Stimulated activated CD4-positive, alpha-beta T cell treated with anti-CD3 and anti-CD28 coated beads, Interleukin-2, amount 100 ng/mL, for 24 hours (primary cell): ENCODE measurements at regions not wholly inside any gene's neighbourhood (a gene's known extent, or its start where the extent isn't known, plus 50 kb on each side); places are given as distances from the start of the nearest gene placed in this dataset.

Experiments
- DNase-seq, 2 donors: peaks; one replicate each; pipeline ENCODE4 v3.0.0-alpha.2; 2020

DNA sequence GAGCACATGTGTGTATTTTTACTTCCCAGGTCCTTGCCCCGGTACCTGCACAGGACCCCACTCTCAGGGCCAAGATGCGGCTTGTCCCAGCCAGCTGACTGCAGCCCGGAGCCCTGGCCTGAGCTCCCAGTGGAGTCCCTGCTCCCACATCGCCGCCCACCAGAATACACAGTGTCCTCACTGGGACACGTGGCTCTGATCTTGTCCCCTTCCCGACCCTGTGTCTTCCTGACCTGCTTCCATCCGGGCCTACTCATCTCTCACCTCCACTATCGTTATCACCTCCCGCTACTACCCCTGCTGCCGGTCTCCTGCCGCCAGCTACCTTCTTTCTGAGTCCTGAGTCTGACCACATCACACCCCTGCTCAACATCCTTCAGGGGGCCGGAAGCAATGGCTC, 146.3 kb upstream of the CHST15 start:
- DNase-seq: no peak

DNA sequence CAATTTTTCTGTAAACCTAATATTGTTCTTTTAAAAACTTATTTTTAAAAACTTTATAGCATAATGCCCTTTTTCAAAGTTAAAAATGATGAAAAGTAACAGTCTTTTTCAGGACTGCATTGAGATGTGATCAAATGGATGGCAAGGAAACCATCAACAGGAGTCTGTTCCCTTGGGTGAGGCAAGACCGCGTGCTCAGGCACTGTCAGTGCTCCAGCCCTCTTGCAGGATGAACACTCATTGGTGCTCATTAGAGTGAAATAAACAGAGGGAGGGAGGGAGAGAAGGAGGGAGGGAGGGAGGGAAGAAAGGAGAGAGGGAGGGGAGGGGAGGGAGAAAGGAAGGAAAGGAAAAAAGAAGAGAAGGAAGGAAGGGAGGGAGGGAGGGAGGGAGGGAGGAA, 145.7 kb upstream of the CHST15 start:
- no peak for DNase-seq

DNA sequence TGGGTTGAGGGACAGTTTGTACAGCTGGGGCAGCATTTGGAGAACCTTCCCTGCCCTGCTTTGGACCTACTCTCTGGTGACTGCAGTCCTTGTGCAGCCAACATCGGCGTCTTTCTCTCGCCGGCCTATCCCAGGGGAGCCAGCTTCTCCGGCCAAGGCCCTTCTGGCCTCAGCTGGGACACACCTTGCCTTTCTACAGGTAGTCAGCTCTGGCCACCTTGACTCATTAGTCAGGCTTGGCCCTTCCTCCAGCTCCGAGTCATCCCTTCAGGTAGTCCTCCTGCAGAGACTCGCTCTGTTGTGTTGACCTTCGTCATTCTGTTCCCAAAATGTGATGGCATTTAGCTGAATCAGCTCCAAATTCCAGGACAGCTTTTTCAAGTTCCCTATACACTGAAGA, 145.0 kb upstream of the CHST15 start:
- no peak for DNase-seq

DNA sequence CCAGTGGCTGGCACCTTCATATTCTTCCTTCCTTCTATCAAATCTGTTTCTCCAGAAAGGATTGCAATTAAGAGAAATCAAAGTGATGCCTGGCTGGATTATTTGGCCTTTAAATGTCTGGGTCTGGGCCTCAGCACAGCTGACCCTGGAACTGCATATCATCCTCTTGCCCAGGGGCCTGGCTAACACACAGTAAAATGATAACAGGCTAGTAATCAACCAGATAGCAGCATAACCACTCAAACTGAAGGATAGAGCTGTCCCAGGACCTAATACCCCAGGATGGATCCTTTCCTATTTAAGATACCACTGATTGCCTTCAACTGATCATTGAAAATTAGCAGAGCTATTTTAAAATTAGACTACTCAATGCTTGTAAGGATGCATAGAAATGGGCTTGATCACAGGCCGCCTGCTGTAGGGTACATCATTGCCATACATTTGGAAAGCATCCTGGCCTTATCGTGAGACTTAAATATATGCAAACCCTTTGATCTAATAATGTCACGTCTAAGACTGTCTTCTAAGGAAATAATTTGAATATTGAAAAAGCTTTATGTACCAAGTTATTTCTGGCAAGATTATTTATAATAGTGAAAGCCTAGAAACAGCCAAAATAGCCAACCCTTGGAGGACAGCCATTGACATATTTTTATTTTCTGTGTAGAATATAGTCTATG, 144.0 kb upstream of the CHST15 start:
- no peak for DNase-seq

DNA sequence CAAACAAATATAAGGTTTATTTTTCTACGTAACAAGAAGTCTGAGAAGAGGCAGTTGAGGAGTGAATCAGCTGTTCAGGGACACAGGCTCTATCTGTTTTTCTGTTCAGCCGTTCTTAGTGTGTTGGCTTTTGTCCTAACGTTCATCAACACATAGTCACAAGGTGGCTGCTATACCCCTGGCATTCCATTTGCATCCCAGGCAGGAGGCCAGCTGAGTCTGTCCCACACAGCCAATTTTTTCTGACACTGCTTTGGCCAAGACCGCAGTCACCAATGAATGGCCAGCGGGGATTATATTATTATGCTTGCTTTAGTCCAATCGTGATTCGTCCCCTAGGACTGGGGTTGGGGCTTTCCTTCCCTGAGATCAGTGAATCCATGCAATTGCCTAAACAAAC, 143.4 kb upstream of the CHST15 start:
- no peak for DNase-seq

DNA sequence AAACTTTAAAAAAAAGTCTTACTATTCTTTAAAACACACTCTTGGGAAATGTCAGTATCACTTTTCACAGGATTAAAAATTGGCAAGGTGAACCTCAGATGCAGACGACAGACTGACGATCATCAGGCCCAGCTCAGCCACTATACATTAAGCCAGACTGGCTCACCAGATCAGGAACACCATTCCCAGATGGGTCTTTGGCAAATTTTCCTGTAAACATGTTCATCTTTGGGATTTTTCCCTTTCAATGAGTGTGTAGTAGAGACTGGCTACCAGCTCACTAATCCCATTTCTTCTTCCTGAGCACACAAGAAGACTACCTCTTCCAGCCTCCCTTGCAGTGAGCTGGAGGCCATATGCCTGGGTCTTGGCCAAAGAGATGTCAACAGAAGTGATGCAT, 142.7 kb upstream of the CHST15 start:
- DNase-seq: no peak

DNA sequence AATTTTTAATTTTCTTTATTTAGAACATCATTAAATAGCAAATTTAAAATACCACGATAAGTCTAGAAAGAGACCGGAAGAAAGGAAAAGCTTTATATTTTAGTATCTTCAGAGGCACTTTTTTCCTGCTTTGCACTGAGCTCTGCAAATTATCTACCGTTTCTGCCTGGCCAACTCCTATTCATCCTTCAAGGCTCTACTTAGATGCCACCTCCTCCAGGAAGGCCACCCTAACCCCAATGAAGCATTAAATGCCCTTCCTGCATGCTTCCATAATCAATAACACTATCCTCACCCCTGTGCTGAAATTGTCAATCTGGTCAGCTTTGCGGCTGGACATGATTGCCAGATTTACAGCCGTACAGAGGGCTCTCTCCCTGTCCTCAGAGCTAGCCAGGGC, 141.8 kb upstream of the CHST15 start:
- no peak for DNase-seq

DNA sequence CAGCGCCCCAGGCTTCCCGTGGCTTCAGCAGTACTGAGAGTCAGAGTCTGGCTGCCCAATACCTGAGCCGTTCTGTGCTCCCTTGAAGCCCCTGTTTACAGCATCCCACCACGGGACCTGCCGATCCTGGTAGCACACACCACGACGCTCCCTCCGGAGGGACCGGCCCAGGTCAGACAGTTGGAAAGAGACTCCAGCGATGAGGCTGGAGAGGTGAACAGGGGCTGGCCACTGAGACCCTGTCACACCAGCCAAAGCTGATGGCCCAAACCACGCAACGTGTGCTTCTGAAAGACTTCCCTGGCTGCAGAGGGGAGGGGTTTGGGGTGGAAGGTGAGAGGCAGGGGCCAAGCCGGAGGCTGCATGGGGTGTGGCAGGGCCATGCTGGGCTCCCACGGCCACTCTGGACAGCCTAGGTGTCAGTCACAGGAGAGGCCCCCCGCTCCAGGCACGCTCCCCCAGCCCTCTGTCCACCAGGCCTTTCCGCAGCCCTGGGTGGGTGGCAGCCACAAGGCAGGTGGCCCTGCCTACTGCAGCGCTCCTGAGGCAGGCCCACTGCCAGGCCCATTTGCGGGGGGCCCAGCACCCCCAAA, 140.2 kb upstream of the CHST15 start:
- DNase-seq: no peak

DNA sequence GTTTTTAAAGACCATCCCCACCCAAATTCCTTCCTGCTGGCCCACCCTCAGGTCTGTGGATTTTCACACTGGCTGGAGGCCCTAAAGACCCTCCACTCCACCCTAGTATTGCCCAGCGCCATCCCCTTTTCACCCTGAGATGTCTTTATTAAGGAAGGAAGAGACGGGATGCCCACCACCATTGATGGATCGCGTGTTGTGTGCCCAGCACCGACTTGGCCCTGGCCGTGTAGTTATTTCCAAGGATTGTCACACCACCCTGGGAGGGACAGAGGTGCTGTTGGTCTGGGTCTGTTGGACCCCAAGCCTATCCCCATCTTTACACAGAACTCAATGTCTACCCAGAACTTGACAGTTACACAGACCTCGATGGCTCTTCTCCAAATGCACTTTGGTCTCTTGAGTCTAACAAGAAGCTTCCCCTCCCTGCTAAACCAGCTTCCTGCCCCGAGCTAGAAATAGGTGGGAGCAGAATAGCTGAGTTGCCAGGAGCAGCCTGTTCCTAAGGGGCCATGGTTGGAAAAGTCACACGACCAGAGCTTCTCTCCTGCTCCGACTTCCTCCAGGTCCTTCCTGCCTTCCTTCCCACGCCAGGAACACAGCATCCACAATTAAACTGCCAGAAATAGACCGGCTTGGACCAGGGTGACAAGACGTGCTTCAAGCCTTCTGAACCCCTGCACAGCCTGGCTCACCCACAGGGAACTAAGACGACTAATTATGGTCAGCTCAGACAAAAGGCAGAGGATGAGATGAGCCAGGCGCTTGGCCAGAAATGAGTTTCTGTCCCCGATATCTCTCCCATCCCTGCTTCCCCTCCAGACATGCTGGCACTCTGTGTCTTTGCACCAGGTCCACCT, 139.5 kb upstream of the CHST15 start:
- no peak for DNase-seq

DNA sequence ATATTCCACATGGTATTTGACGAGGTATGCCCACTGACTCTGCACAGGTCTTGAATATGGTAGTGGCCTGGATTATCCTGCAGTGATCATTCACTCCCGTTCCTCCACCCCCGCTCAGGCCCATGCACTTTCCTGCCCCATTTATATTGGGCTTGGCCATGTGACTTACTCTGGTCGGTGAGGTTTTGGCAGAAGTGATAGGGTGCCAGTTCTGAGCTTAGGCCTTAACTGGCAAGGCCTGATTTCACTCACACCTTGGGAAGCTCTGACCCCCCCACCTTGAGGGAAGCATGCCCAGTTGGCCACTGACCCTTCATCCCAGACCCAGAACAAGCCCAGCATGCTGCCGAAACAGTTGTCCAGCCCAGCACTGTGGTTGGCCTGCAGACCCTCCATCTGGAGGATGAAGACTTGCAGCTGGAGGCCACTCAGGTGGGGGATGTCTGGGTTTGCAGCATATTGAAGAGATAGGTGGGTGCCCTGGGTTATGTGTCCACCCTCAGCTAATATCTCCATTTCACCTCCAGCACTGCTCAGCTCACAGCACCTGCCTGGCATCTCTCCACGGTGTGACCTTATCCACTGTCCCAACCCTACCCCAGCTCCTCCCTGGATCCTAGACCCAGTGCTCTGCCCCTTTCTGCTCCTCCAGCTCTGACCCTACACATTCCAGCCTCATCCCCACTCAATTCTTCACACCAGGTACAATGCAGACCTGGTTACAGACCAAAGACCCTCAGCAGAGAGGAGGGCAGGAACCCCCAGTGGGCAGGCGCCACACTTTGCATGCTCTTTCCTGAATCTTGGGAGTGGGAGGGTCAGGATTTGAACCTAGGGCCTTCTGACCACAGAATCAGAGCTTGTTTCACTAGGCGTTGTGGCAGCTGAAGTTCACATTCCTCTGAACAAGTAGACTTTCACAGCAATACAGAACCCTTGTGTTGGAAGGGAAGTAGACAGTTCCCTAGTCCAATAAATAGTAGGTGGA, 138.1 kb upstream of the CHST15 start:
- DNase-seq: peak; percentile 29 to 33

DNA sequence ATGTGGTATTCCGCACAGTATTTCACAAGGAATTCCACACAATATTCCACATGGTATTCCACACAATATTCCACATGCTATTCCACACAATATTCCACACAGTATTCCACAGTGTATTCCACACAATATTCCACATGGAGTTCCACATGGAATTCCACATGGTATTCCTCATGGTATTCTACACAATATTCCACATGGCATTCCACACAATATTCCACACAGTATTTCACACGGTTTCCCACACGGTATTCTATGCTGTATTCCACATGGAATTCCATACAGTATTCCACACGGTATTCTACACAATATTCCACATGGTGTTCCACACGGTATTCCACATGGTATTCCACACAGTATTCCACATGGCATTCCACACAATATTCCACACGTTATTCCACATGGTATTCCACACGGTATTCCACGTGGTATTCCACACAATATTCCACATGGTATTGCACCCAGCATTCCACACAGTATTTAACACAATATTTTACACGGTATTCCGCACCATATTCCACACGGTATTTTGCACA, 137.3 kb upstream of the CHST15 start:
- no peak for DNase-seq

DNA sequence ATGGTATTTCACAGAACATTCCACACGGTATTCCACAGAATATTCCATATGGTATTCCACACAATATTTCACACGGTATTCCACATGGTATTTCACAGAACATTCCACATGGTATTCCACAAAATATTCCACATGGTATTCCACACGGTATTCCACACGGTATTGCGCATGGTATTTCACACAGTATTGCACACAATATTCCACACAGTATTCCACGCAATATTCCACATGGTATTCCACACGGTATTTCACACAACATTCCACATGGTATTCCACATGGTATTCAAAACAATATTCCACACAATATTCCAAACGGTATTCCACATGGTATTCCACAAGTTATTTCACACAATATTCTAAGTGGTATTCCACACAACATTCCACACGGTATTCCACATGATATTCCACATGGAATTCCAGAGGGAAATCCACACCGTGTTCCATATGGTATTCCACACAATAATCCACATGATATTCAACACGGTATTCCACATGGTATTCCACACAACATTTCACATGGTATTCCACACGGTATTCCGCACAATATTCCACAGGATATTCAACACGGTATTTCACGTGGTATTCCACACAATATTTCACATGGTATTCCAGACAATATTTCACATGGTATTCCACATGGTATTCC, 136.7 kb upstream of the CHST15 start:
- DNase-seq: no peak

DNA sequence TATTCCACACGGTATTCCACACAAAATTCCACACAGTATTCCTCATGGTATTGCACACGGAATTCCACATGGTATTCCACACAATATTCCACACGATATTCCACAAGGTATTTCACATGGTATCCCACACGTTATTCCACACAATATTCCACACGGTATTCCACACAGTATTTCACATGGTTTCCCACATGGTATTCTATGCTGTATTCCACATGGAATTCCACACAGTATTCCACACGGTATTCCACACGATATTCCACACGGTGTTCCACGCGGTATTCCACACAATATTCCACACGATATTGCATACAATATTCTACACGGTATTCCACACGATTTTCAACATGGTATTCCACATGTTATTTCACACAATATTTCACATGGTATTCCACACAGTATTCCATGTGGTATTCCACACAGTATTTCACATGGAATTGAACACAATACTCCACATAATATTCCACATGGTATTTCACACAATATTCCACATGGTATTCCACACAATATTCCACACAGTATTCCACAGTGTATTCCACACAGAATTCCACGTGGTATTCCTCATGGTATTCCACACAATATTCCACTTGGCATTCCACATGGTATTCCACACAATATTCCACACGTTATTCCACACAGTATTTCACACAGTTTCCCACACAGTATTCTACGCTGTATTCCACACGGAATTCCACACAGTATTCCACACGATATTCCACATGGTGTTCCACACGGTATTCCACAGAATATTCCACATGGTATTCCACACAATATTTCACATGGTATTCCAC, 136.0 kb upstream of the CHST15 start:
- no peak for DNase-seq

DNA sequence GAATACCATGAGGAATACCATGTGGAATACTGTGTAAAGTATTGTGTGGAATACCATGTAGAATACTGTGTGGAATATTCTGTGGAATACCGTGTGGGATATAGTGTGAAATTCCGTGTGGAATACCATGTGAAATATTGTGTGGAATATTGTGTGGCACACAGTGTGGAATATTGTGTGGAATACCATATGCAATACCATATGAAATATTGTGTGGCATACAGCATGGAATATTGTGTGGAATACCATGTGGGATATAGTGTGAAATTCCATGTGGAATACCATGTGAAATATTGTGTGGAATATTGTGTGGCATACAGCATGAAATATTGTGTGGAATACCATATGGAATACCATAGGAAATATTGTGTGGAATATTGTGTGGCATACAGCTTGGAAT, 135.1 kb upstream of the CHST15 start:
- no peak for DNase-seq

DNA sequence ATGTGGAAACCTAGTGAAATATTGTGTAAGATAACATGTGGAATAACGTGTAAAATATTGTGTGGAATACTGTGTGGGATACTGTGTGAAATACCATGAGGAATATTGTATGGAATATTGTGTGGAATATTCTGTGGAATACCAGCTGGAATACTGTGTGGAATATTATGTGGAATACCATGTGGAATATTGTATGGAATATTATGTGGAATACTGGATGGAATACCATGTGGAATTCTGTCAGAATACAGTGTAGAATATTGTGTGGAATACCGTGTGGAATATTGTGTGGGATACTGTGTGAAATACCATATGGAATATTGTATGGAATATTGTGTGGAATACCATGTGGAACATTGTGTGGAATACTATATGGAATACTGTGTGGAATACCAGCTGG, 134.6 kb upstream of the CHST15 start:
- no peak for DNase-seq

DNA sequence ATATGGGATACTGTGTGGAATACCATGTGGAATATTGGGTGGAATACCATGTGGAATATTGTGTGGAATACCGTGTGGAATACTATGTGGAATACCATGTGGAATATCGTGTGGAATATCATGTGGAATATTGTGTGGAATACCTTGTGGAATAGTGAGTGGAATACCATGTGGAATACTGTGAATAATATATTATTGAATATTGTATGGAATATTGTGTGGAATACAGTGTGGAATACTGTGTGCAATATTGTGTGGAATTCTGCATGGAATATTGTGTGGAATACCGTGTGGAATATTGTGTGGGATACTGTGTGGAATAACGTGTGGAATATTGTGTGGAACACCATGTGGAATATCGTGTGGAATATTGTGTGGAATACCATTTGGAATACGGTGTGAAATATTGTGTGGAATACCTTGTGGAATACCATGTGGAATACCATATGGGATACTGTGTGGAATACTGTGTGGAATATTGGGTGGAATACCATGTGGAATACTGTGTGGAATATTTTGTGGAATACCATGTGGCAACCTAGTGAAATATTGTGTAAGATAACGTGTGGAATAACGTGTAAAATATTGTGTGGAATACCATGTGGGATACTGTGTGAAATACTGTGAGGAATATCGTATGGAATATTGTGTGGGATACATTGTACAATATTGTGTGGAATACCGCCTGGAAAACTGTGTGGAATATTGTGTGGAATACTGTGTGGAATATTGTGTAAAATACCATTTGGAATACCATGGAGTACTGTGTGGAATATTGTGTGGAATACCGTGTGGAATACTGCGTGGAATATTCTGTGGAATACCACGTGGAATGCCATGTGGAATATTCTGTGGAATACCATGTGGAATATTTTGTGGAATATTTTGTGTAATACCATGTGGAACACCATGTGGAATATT, 133.9 kb upstream of the CHST15 start:
- no peak for DNase-seq

DNA sequence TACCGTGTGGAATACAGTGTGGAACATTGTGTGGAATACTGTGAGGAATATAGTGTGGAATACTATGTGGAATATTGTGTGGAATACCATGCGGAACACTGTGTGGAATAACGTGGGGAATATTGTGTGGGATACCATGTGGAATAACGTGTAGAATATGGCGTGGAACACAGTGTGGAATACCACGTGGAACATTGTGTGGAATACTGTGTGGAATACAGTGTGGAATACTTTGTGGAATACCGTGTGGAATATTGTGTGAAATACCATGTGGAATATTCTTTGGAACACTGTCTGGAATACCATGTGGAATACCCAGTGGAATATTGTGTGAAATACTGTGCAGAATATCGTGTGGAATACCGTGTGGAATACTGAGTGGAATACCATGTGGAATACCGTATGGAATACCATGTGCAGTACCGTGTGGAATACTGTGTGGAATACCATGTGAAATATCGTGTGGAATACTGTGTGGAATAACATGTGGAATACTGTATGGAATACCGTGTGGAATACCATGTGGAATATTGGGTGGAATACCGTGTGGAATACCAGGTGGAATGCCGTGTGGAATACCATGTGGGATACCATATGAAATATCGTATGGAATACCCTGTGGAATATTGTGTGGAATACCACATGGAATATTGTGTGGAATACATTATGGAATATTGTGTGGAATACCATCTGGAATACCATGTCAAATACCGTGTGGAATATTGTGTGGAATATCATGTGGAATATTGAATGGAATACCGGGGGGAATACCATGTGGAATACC, 133.1 kb upstream of the CHST15 start:
- no peak for DNase-seq

DNA sequence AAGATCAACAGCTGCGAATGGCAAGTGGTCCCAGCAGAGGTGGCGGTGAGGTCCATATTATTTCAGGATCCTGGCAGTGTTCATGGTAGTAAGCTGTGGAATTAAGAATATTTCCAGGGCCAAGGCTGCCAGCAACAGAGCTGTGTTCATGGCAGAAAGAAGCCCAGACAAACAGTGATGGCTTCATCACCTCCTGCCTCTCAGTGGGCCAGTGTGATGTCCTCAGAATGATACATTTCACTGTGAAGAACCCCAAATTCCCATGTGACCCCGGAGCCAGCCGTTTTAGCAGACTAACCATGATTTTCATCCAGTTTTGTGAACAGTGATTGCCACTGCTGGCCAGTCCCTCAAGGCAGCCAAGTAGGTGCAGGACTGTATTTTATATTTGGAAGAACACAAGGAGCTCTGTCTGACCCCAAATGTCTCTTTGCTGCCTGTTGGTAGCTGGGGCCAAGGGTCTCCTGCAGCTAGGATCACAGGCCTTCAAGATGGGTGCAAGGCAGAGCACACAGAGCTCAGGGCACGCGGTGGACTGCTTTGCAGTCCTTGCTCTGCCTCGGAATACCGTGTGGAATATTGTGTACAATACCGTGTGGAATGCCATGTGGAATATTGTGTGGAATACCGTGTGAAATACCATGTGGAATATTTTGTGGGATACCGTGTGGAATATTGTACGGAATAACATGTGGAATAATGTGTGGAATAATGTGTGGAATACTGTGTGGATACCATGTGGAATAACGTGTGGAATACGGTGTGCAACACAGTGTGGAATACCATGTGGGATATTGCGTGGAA, 132.3 kb upstream of the CHST15 start:
- peak in 1 of 2 donors; percentile 22 for DNase-seq
